Muscle of leg (tissue), 3 donors: ENCODE measurements at regions not wholly inside any gene's neighbourhood (a gene's known extent, or its start where the extent isn't known, plus 50 kb on each side); places are given as distances from the start of the nearest gene placed in this dataset.
"Not testable (repeated sequence)": the region's sequence is repeated elsewhere in the genome, so short reads cannot be mapped to it uniquely, and the experiment has no call there.

Source experiments
- DNase-seq: peaks from one replicate; pipeline ENCODE4 v3.0.0; 2013
- H3K27ac ChIP-seq: one replicate; pipeline ENCODE4 v1.5.1; 2013; ENCODE audit warnings: mild to moderate bottlenecking, low read length, control low read depth
- H3K27me3 ChIP-seq: one replicate; pipeline ENCODE4 v1.6.1; 2013; ENCODE audit warnings: low read length; ENCODE audit not compliant: control insufficient read depth, insufficient read depth
- H3K36me3 ChIP-seq: one replicate; pipeline ENCODE4 v1.6.1; 2013; ENCODE audit warnings: low read length; ENCODE audit not compliant: control insufficient read depth, insufficient read depth
- H3K4me1 ChIP-seq: one replicate; pipeline ENCODE4 v1.6.1; 2013; ENCODE audit warnings: low read length; ENCODE audit not compliant: control insufficient read depth, insufficient read depth
- H3K4me3 ChIP-seq: one replicate; pipeline ENCODE4 v1.5.1; 2013; ENCODE audit warnings: low read length, control low read depth
- H3K9me3 ChIP-seq: replicated peaks from 2 replicates; pipeline ENCODE4 v1.6.1; 2013; ENCODE audit warnings: low read depth, low read length; ENCODE audit not compliant: control insufficient read depth
- WGBS: methylation state at CpG from one replicate; pipeline ENCODE4 v1.1.5; 2013; ENCODE audit warnings: missing lambda C conversion rate; ENCODE audit not compliant: insufficient coverage; 5-methylcytosine and 5-hydroxymethylcytosine counted together

DNA sequence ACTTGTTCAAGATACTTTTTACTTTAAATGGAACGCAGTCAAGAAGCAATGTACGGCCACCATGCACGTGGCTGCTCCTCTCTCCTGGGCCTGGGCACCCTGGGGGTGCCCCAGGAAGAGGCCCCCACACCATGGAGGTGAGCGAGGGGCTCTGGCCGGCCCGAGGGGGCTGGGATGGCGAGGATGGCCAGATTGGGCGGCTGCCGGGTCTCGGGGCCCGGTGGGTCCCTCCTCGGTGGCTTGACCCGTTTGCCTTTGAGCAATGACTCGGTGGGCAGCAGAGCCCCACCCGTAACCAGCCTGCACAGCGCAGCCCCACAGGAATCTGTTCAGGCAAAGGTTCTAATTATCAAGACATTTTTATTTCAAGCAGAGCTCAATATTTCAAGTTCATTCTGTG lies 167.4 kb downstream of the BRD1 start:
- DNase-seq: no peak
- Histone ChIP-seq H3K4me3 (no peak overlapping the region), H3K27ac (peak overlapping the region; percentile 21), H3K27me3 (peaks cover 6% of the 10 kb centered on the region), H3K4me1 (peaks cover 16% of the 10 kb centered on the region), H3K36me3 (no peaks in the 10 kb centered on the region), H3K9me3 (no peaks in the 10 kb centered on the region)
- WGBS: 78% methylated on average over 16 of the region's 16 CpGs

DNA sequence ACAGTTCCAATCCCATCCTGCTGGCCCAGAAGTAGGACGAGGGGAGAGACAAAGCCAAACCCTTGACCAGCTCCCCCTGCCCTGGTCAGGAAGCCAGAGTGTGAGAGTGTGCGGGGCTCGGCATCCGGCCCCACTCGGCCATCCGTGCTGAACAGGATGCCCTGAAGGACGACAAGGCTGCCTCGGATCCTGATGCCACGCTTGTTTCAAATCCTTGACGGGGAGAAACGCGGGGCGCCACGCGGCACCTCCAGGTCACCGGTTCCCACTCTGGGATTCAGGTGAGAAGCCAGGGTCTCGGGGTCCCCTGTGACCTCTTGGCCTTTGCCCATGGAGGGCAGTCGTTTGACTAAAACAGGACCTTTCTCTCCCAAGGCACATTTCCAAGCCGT lies 167.8 kb downstream of the BRD1 start:
- Histone ChIP-seq H3K27ac (peak overlapping the region; percentile 62), H3K4me1 (peaks cover 14% of the 10 kb centered on the region), H3K27me3 (peaks cover 6% of the 10 kb centered on the region), H3K4me3 (no peak overlapping the region), H3K9me3 (no peaks in the 10 kb centered on the region), H3K36me3 (no peaks in the 10 kb centered on the region)
- no peak for DNase-seq
- 68% methylated on average over 18 of the region's 19 CpGs for WGBS

DNA sequence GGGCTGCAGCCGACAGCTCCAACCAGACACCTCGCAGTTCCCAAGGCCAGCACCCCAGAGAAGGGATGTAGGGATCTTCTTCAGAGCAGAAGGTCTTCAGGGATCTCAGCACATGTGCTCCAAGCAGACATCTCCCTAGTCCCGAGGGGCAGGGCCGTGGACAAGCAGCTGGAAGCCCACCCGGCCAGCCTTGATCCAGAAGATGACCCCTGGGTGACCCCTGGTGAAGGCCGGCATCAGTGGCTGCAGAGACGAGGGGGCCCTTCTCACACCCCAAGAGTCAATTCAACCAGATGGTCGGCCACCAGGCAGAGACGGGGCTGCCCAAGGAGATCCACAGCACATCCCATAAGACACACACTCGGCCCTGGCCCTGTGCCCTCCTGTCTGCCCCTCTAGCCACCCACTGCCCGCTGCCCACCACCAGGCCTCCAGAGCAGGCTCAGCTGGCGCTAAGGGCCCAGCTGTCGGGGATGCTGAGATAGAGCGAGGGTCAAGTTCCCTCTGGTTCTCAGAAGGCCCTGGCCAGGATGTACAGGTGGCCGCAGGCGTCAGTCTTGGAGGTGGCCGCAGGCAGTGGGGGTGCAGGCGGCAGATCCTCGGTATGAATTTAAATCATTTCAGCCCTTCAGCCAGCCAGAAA lies 168.3 kb downstream of the BRD1 start:
- WGBS: 44% methylated on average over 8 of the region's 19 CpGs
- Histone ChIP-seq H3K36me3 (no peaks in the 10 kb centered on the region), H3K27ac (peak overlapping the region; percentile 62), H3K9me3 (no peaks in the 10 kb centered on the region), H3K4me1 (peaks cover 14% of the 10 kb centered on the region), H3K4me3 (no peak overlapping the region), H3K27me3 (peaks cover 6% of the 10 kb centered on the region)
- no peak for DNase-seq

DNA sequence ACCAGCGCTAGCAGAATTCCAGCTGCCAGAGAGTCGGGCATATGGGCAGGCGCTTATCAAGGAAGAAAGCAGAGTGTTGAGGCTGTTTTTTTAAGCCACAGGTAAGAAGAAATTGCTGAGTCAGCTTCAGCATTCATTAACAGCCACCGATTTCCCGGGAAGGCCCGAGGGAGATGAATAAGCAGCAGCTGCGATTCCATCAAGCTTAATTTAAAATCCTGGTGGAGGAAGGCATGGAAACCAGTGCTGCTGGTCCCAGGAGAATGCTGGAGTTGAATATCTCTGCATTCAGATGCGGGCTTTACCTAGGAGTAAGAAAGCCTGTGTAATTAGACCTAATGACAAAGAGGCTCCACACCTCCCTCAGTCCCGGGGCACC lies 168.8 kb downstream of the BRD1 start:
- 11% methylated on average over 3 of the region's 9 CpGs for WGBS
- no peak for DNase-seq
- H3K27ac ChIP-seq: peak overlapping the region; percentile 53

DNA sequence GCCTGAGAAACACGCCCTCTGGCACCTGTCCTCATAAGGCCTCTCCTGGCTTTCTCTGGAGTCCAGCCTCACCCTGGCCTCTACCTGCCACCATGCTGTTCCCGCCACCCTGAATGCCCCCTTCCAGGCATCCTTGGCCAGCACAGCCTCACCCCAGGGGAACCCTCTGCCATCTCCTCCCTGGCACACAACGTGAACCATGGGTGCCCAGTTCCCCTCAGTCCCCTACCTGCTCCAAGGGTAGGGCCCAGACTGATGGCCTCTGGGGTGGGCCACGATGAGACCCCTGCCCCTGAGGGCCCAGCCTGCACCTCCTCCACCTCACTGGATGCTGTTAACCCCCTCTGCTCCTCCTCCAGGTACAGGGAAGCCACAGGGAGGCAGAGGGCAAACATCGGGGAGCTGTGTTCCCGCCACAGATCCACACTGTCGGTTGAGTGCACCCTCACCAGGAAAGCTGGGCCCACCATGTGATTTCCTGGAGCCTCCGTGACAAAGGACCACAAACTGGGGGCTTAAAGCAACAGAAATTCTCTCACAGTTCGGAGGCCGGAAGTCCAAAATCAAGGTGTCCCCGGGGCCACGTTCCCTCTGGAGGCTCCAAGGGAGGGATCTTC lies 169.6 kb downstream of the BRD1 start:
- 58% methylated on average over 12 of the region's 12 CpGs for WGBS
- H3K27ac ChIP-seq: peak overlapping the region; percentile 71
- H3K36me3 ChIP-seq: no peaks in the 10 kb centered on the region
- peaks cover under 1% of the 10 kb centered on the region for H3K27me3 ChIP-seq
- no peak overlapping the region for H3K4me3 ChIP-seq
- H3K9me3 ChIP-seq: no peaks in the 10 kb centered on the region
- no peak for DNase-seq
- peaks cover 14% of the 10 kb centered on the region for H3K4me1 ChIP-seq

More for the DNA sequence above, 168.8 kb downstream of the BRD1 start:
- Histone ChIP-seq H3K27me3 (peaks cover 6% of the 10 kb centered on the region), H3K4me3 (no peak overlapping the region), H3K36me3 (no peaks in the 10 kb centered on the region), H3K9me3 (no peaks in the 10 kb centered on the region), H3K4me1 (peaks cover 14% of the 10 kb centered on the region)

DNA sequence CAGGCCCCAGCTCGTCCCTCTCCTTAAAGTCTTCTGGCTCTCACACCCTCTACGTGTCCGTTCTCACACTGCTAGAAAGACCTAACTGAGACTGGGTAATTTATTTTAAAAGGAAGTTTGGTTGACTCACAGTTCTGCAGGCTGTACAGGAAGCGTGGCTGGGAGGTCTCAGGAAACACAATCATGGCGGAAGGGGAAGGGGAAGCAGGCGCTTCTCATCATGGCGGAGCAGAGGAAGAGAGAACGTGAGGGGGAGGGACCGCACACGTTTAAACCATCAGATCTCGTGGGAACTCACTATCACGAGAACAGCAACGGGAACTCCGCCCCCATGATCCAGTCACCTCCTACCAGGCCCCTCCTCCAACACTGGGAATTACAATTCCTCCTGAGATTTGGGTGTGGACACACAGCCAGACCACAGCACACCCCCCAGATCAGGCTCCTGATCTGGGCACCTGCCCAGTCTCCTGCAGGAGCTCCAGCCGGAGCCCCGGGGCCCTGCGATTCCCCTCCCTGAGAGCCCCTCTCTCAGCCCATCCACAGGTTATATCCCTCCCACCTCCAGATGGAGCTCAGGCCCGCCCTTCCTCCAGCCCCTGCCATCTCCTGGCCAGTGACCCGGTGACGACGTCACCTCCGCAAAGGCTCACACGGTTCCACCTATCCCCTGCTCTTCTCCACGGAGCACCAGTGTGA lies 170.2 kb downstream of the BRD1 start:
- 74% methylated on average over 14 of the region's 24 CpGs for WGBS
- Histone ChIP-seq H3K4me3 (peak overlapping the region; percentile 31), H3K4me1 (peaks cover 14% of the 10 kb centered on the region), H3K27ac (peak overlapping the region; percentile 75), H3K9me3 (no peaks in the 10 kb centered on the region), H3K36me3 (no peaks in the 10 kb centered on the region), H3K27me3 (no peaks in the 10 kb centered on the region)
- DNase-seq: peak; percentile 71

DNA sequence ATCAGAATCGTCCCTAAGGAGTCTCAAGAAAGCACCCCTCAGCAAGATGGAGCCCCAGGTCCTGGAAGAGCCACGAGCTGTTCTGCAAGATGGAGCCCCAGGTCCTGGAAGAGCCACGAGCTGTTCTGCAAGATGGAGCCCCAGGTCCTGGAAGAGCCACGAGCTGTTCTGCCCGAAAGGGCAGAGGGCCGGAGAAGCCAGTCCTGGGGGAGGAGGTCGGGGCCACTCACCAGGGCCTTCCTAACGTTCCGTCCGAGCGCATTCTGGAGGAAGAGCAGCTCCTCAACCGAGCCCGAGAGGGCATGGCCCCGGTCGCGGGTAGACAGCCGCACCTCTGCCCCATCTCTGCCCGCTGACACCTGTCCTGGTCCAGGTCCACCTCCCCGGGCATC lies 170.8 kb downstream of the BRD1 start:
- not testable (repeated sequence) for H3K27me3 ChIP-seq, H3K36me3 ChIP-seq, DNase-seq, H3K9me3 ChIP-seq
- WGBS: 74% methylated on average over 19 of the region's 19 CpGs
- H3K27ac ChIP-seq: peak overlapping the region; percentile 75
- H3K4me3 ChIP-seq: peak overlapping the region; percentile 31
- peaks cover 14% of the 10 kb centered on the region for H3K4me1 ChIP-seq

DNA sequence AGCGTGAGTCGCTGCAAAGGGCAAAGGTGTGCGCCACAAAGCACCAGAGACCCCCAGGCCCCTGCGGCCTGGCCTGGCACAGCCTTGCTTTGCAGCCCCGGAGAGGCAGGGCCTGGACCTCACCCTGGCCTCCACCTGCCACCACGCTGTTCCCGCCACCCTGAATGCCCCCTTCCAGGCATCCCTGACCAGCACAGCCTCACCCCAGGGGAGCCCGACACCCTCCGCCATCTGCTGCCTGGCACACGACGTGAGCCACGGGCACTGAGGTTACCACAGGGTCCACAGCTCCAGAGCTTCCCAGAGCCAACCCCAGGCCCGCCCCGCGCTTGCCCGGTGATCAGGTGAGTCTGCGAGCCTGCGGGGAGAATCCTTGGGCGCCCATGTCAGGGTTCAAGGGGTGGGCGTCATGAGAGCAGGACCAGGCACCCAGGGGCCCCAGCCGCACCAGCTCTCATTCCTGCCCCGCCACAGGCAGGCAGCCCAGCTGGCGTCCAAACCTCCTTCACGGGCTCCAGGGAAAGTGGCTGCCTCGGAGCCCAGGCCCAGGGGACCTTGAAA lies 171.3 kb downstream of the BRD1 start:
- Histone ChIP-seq H3K4me1 (peaks cover 14% of the 10 kb centered on the region), H3K36me3 (no peaks in the 10 kb centered on the region), H3K27me3 (no peaks in the 10 kb centered on the region), H3K27ac (no peak overlapping the region), H3K9me3 (no peaks in the 10 kb centered on the region), H3K4me3 (peak overlapping the region; percentile 24)
- 90% methylated on average over 25 of the region's 25 CpGs for WGBS
- DNase-seq: no peak

DNA sequence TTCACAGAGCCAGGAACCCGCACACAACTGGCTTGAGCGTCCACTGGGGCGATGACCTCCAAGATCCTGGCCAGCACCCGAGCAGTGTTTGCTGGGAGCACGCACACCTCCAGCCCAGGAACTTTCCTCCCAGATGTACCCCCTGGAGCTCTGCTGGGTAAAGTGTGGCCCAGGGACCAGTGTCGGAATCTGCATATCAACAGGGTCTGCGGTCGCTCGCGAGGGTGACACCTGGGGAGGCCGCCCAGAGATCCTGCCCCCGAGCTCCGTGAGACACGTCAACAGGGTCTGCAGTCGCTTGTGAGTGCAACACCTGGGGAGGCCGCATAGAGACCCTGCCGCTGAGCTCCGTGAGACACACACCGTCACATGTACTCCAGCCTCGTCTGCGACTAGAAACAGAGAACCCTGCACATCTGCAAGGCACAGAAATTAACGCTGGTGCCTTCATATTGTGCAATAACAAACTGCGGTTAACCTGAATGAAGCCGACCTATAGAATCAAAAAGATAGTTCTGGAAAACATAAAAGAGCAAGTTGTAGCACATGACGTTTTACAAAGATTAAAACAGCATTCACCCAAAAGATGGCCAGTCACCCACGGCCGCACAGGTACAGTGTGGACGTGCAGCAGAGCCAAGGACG lies 172.4 kb downstream of the BRD1 start:
- 63% methylated on average over 24 of the region's 29 CpGs for WGBS
- Histone ChIP-seq H3K27me3 (peaks cover 6% of the 10 kb centered on the region), H3K4me1 (peaks cover 14% of the 10 kb centered on the region), H3K27ac (no peak overlapping the region), H3K4me3 (no peak overlapping the region), H3K9me3 (no peaks in the 10 kb centered on the region), H3K36me3 (no peaks in the 10 kb centered on the region)
- no peak for DNase-seq
